ENCODE measurements at regions not wholly inside any gene's neighbourhood (a gene's known extent, or its start where the extent isn't known, plus 50 kb on each side); places are given as distances from the start of the nearest gene placed in this dataset.
A peak's percentile ranks its signal among the peaks of the same experiment; 100 is the strongest.

GRCh38 chr5:149441986-149442385 lies 62.9 kb upstream of the IL17B start:
- DNase-seq (ENCODE audit: low read depth in 2 of 2) = no peak

- DNase-seq (ENCODE audit: low read depth in 2 of 2) = no peak
Measured at GRCh38 chr5:149441194-149441753, 62.2 kb upstream of the IL17B start.

GRCh38 chr5:149439899-149440542 lies 60.9 kb upstream of the IL17B start:
- DNase-seq (ENCODE audit: low read depth in 2 of 2) = no peak

- no peak for DNase-seq (ENCODE audit: low read depth in 2 of 2)
Measured at GRCh38 chr5:149438711-149439132, 59.6 kb upstream of the IL17B start.

GRCh38 chr5:149438281-149438680 lies 59.2 kb upstream of the IL17B start:
- no peak for DNase-seq (ENCODE audit: low read depth in 2 of 2)

- no peak for DNase-seq (ENCODE audit: low read depth in 2 of 2)
Measured at GRCh38 chr5:149437391-149438040, 58.4 kb upstream of the IL17B start.

- no peak for DNase-seq (ENCODE audit: low read depth in 2 of 2)
Measured at GRCh38 chr5:149435660-149436059, 56.6 kb upstream of the IL17B start.

- DNase-seq (ENCODE audit: low read depth in 2 of 2) = no peak
Measured at GRCh38 chr5:149435015-149435376, 55.9 kb upstream of the IL17B start.

GRCh38 chr5:149434162-149435014 lies 55.3 kb upstream of the IL17B start:
- DNase-seq (ENCODE audit: low read depth in 2 of 2) = peak in 1 of 2 donors; percentile 27

- DNase-seq (ENCODE audit: low read depth in 2 of 2) = no peak
Measured at GRCh38 chr5:149433524-149434131, 54.5 kb upstream of the IL17B start.

- DNase-seq (ENCODE audit: low read depth in 2 of 2) = no peak
Measured at GRCh38 chr5:149432911-149433401, 53.9 kb upstream of the IL17B start.

- DNase-seq (ENCODE audit: low read depth in 2 of 2) = no peak
Measured at GRCh38 chr5:149432376-149432775, 53.3 kb upstream of the IL17B start.

GRCh38 chr5:149429839-149430721 lies 51.0 kb upstream of the IL17B start:
- DNase-seq (ENCODE audit: low read depth in 2 of 2) = no peak

Data from stimulated activated CD8-positive, alpha-beta memory T cell treated with anti-CD3 and anti-CD28 coated beads, Interleukin-7, amount 100 ng/mL, for 1 hour (primary cell).